Endothelial cell of umbilical vein (primary cell): ENCODE measurements at regions not wholly inside any gene's neighbourhood (a gene's known extent, or its start where the extent isn't known, plus 50 kb on each side); places are given as distances from the start of the nearest gene placed in this dataset.
"Not testable (repeated sequence)": the region's sequence is repeated elsewhere in the genome, so short reads cannot be mapped to it uniquely, and the experiment has no call there.

Source experiments
- BruUV-seq: library from RNA; stranded (reverse); fragments of 400-500 nt; replicated peaks from 2 replicates; lab custom pipeline; 2021; lab: Mats Ljungman, UMichigan
- CTCF ChIA-PET: fragments of 300-600, 350-600 bp; sonication (Branson Sonifier 250); formaldehyde crosslinking; loops from one replicate; lab custom pipeline; 2021; ENCODE audit warnings: antibody characterized with exemption, inconsistent platforms; lab: Charles Lee
- POLR2A ChIA-PET: fragments of 300-600, 350-600 bp; sonication (Branson Sonifier 250); formaldehyde crosslinking; loops from one replicate; lab custom pipeline; 2021; ENCODE audit warnings: antibody characterized with exemption, inconsistent platforms; lab: Charles Lee
- DNase-seq: peaks from one replicate; pipeline ENCODE4 v3.0.0-alpha.2; 2011; ENCODE audit warnings: low read depth, low spot score
- FAIRE-seq: peaks from 2 replicates; lab custom pipeline; 2011; peaks lifted over from hg19 to GRCh38; lab: Jason Lieb, UNC
- H2AFZ ChIP-seq: 2 replicates; pipeline ENCODE4 v1.6.0; 2012; ENCODE audit warnings: low read depth, low read length, control low read depth, inconsistent platforms
- H3K27ac ChIP-seq: 2 replicates; pipeline ENCODE4 v1.5.1; 2011; ENCODE audit warnings: low read depth, mild to moderate bottlenecking, control low read depth, low read length, moderate library complexity; ENCODE audit not compliant: insufficient read depth
- H3K27me3 ChIP-seq, 2 experiments: 2 replicates each; pipeline versions ENCODE4 v1.6.0 to v1.6.1; 2011; ENCODE audit warnings: low read length in 2 of 2, mixed read lengths in 1 of 2; ENCODE audit not compliant: control insufficient read depth in 2 of 2, insufficient read depth in 2 of 2
- H3K36me3 ChIP-seq, 2 experiments: 2 replicates in 1 of 2; 3 replicates in 1 of 2; pipeline ENCODE4 v1.5.1; 2011; ENCODE audit warnings: low read length in 2 of 2, mild to moderate bottlenecking in 1 of 2, moderate library complexity in 1 of 2; ENCODE audit not compliant: control insufficient read depth in 2 of 2, insufficient read depth in 2 of 2; ENCODE audit errors: extremely low read depth in 1 of 2
- H3K4me1 ChIP-seq: 3 replicates; pipeline ENCODE4 v1.5.1; 2011; ENCODE audit warnings: mild to moderate bottlenecking, low read length; ENCODE audit not compliant: control insufficient read depth, insufficient read depth; ENCODE audit errors: extremely low read depth
- H3K4me2 ChIP-seq: 2 replicates; pipeline ENCODE4 v1.6.1; 2011; ENCODE audit warnings: low read length, control low read depth, mixed read lengths; ENCODE audit not compliant: insufficient read depth
- H3K4me3 ChIP-seq, 3 experiments: fragments of 200-600 bp in 1 of 3; sonication (generic), shearing (Covaris generic) in 1 of 3; replicated peaks in 1 of 3; 2 replicates each; pipeline ENCODE4 v1.5.1; 2011 to 2016; ENCODE audit warnings: control low read depth in 3 of 3, low read length in 3 of 3, mild to moderate bottlenecking in 2 of 3, inconsistent platforms in 1 of 3, low read depth in 1 of 3, moderate library complexity in 1 of 3; ENCODE audit not compliant: insufficient read depth in 1 of 3
- H3K79me2 ChIP-seq: 2 replicates; pipeline ENCODE4 v1.6.0; 2012; ENCODE audit warnings: low read length, inconsistent platforms; ENCODE audit not compliant: control insufficient read depth, insufficient read depth
- H3K9ac ChIP-seq: replicated peaks from 2 replicates; pipeline ENCODE3; 2011; ENCODE audit warnings: low read length, control low read depth; ENCODE audit not compliant: insufficient read depth; ENCODE audit errors: extremely low read depth
- H3K9me1 ChIP-seq: replicated peaks from 3 replicates; pipeline ENCODE4 v1.6.0; 2011; ENCODE audit warnings: mild to moderate bottlenecking, low read length; ENCODE audit not compliant: control insufficient read depth, insufficient read depth; ENCODE audit errors: extremely low read depth
- H3K9me3 ChIP-seq: replicated peaks from 2 replicates; pipeline ENCODE4 v1.5.1; 2012; ENCODE audit warnings: low read length, inconsistent platforms; ENCODE audit not compliant: control insufficient read depth, insufficient read depth
- H4K20me1 ChIP-seq: replicated peaks from 2 replicates; pipeline ENCODE3; 2011; ENCODE audit warnings: mild to moderate bottlenecking, low read length; ENCODE audit not compliant: control insufficient read depth, insufficient read depth; ENCODE audit errors: extremely low read depth
- dilution Hi-C: fragments of 300-500 bp; cut with MboI; formaldehyde crosslinking; loops from one replicate; pipeline ENCODE4 v1.15.0; 2019; ENCODE audit warnings: low sequenced_read_pairs; ENCODE audit not compliant: extremely low pct_ligation_motif_present
- intact Hi-C: fragments of 100-400 bp; cut with micrococcal nuclease; formaldehyde crosslinking; loops from one replicate; pipeline ENCODE4 v1.10.0; 2022

DNA sequence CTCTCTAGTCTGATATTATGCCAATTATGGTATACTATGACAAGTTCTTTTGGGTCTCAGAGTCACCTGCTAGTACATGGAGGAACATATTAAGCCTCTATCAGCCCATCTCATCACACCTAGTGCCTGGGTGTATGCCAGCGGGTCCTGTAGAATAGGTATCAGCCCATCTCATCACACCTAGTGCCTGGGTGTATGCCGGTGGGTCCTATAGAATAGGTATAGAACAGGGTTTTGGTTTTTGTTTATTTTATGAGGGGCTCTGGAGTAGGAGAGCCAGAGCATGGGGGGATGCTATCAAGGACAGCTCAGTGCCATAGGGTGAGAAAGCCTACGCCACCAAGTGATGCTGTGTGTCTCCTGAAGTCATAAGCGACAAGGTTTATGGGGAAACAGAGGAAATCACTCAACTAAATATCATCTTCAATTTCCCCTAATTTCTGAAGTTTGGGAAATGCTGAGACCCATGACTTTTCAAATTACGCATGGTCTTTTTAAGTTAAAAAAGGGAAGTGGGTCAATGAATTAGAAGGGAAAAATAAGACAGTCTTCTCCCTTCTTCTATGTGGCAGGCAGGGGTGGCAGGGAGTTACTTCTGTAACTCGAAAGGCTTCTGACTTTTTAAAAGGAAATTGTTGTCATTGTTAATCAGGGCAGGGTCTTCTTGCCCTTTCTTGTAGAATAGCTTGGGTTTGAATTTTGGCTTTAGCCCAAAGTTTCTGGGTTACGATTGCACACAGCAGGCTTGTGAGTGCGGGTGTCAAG is 781.0 kb upstream of the TPTE start:
- H3K9ac ChIP-seq, H4K20me1 ChIP-seq, BruUV-seq, H3K79me2 ChIP-seq, DNase-seq, dilution Hi-C loops, H3K27ac ChIP-seq, H2AFZ ChIP-seq, H3K4me1 ChIP-seq, CTCF ChIA-PET, H3K4me2 ChIP-seq, POLR2A ChIA-PET, H3K36me3 ChIP-seq, H3K9me1 ChIP-seq, intact Hi-C loops, H3K27me3 ChIP-seq, H3K4me3 ChIP-seq, FAIRE-seq: not testable (repeated sequence)
- peaks cover 19% of the 10 kb centered on the region for H3K9me3 ChIP-seq

- POLR2A ChIA-PET, FAIRE-seq, H2AFZ ChIP-seq, H3K4me2 ChIP-seq, H3K9me1 ChIP-seq, H3K4me1 ChIP-seq, intact Hi-C loops, dilution Hi-C loops, H3K36me3 ChIP-seq, BruUV-seq, CTCF ChIA-PET, H4K20me1 ChIP-seq, H3K4me3 ChIP-seq, H3K27ac ChIP-seq, H3K79me2 ChIP-seq, DNase-seq, H3K27me3 ChIP-seq, H3K9ac ChIP-seq: not testable (repeated sequence)
- H3K9me3 ChIP-seq = peaks cover 22% of the 10 kb centered on the region
Measured at GRCh38 chr21:9740991-9741742, 780.2 kb upstream of the TPTE start.

DNA sequence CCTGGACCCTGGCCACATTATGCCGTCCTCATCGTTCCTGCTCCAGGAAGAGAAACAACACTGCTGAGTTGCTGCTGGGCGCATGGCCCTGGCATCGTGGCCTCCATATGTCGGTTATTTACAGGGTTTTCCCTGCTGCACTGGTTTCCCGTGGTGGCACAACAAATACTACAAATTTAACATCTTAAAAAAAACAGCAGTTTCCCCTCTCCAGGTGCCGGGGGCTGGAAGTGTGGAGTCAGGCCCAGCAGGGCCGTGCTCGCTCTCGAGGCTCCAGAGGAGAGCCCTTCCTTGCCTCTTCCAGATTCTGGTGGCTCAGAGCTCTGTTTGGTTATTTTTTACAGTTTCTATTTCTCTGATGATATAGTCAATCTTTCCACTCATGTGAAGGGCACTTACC is 777.8 kb upstream of the TPTE start:
- intact Hi-C loops, H3K4me2 ChIP-seq, H3K79me2 ChIP-seq, H2AFZ ChIP-seq, H3K36me3 ChIP-seq, H3K27ac ChIP-seq, H3K27me3 ChIP-seq, BruUV-seq, DNase-seq, H3K9ac ChIP-seq, FAIRE-seq, H3K9me1 ChIP-seq, CTCF ChIA-PET, POLR2A ChIA-PET, H3K4me3 ChIP-seq, H3K4me1 ChIP-seq, H4K20me1 ChIP-seq, dilution Hi-C loops: not testable (repeated sequence)
- peaks cover 20% of the 10 kb centered on the region for H3K9me3 ChIP-seq

- BruUV-seq, H3K4me2 ChIP-seq, H3K9ac ChIP-seq, DNase-seq, H3K27ac ChIP-seq, H3K4me3 ChIP-seq, H3K36me3 ChIP-seq, H3K27me3 ChIP-seq, POLR2A ChIA-PET, H3K79me2 ChIP-seq, intact Hi-C loops, H4K20me1 ChIP-seq, CTCF ChIA-PET, dilution Hi-C loops, FAIRE-seq, H2AFZ ChIP-seq, H3K9me1 ChIP-seq, H3K4me1 ChIP-seq: not testable (repeated sequence)
- peaks cover 20% of the 10 kb centered on the region for H3K9me3 ChIP-seq
Measured at GRCh38 chr21:9744166-9744565, 777.2 kb upstream of the TPTE start.
